ENCODE measurements at regions not wholly inside any gene's neighbourhood (a gene's known extent, or its start where the extent isn't known, plus 50 kb on each side); places are given as distances from the start of the nearest gene placed in this dataset.

GRCh38 chrX:80879916-80880315 is 70.2 kb upstream of the BRWD3 start:
- TF ChIP-seq CTCF (IDR thresholded peaks at IDR 0.05; ENCODE audit: insufficient read depth, low read depth, low read length) (no peak), EZH2 (IDR thresholded peaks at IDR 0.05; ENCODE audit: insufficient read depth, low read length) (no peak)

All from astrocyte (in vitro differentiated cells and primary cell).